Central memory CD4-positive, alpha-beta T cell (primary cell): ENCODE measurements at regions not wholly inside any gene's neighbourhood (a gene's known extent, or its start where the extent isn't known, plus 50 kb on each side); places are given as distances from the start of the nearest gene placed in this dataset.

Source experiments
- DNase-seq: peaks from one replicate; pipeline ENCODE4 v3.0.0; 2022

GRCh38 chr12:60391051-60391450, 795.2 kb downstream of the SLC16A7 start:
- DNase-seq, result no peak

GRCh38 chr12:60391791-60392190, 796.0 kb downstream of the SLC16A7 start:
- no peak for DNase-seq

GRCh38 chr12:60393093-60393492, 797.3 kb downstream of the SLC16A7 start:
- DNase-seq, result no peak

GRCh38 chr12:60394665-60395064, 798.8 kb downstream of the SLC16A7 start:
- no peak for DNase-seq

- DNase-seq, result no peak
These were observed 802.7 kb downstream of the SLC16A7 start for GRCh38 chr12:60398547-60398946.

GRCh38 chr12:60399064-60399463, 803.2 kb downstream of the SLC16A7 start:
- DNase-seq, result no peak

GRCh38 chr12:60402996-60403395, 807.2 kb downstream of the SLC16A7 start:
- DNase-seq, result no peak

GRCh38 chr12:60415351-60415750, 819.5 kb downstream of the SLC16A7 start:
- DNase-seq, result no peak

GRCh38 chr12:60419986-60420385, 824.2 kb downstream of the SLC16A7 start:
- no peak for DNase-seq

- no peak for DNase-seq
These were observed 825.9 kb downstream of the SLC16A7 start for GRCh38 chr12:60421741-60422140.

- no peak for DNase-seq
These were observed 841.5 kb downstream of the SLC16A7 start for GRCh38 chr12:60437297-60437696.

GRCh38 chr12:60441577-60441976, 845.7 kb downstream of the SLC16A7 start:
- no peak for DNase-seq

GRCh38 chr12:60451457-60451856, 855.6 kb downstream of the SLC16A7 start:
- DNase-seq, result no peak

- DNase-seq, result no peak
These were observed 869.2 kb downstream of the SLC16A7 start for GRCh38 chr12:60465060-60465459.

GRCh38 chr12:60468546-60468945, 872.7 kb downstream of the SLC16A7 start:
- no peak for DNase-seq

- no peak for DNase-seq
These were observed 880.0 kb downstream of the SLC16A7 start for GRCh38 chr12:60475825-60476224.

GRCh38 chr12:60487284-60487683, 891.5 kb downstream of the SLC16A7 start:
- DNase-seq, result no peak

GRCh38 chr12:60489071-60489470, 893.2 kb downstream of the SLC16A7 start:
- DNase-seq, result no peak

GRCh38 chr12:60494244-60494643, 898.4 kb downstream of the SLC16A7 start:
- DNase-seq, result no peak

- no peak for DNase-seq
These were observed 902.8 kb downstream of the SLC16A7 start for GRCh38 chr12:60498656-60499055.

- no peak for DNase-seq
These were observed 905.4 kb downstream of the SLC16A7 start for GRCh38 chr12:60501124-60501729.

GRCh38 chr12:60522684-60523400, 927.0 kb downstream of the SLC16A7 start:
- no peak for DNase-seq

GRCh38 chr12:60529261-60529660, 933.4 kb downstream of the SLC16A7 start:
- no peak for DNase-seq

- DNase-seq, result no peak
These were observed 933.9 kb downstream of the SLC16A7 start for GRCh38 chr12:60529723-60530122.

GRCh38 chr12:60535363-60535762, 939.5 kb downstream of the SLC16A7 start:
- DNase-seq, result no peak
